Eye (tissue), 1 donor: ENCODE measurements at regions not wholly inside any gene's neighbourhood (a gene's known extent, or its start where the extent isn't known, plus 50 kb on each side); places are given as distances from the start of the nearest gene placed in this dataset.
A peak's percentile ranks its signal among the peaks of the same experiment; 100 is the strongest.
"Not testable (repeated sequence)": the region's sequence is repeated elsewhere in the genome, so short reads cannot be mapped to it uniquely, and the experiment has no call there.

Experiments
- DNase-seq: peaks from one replicate; pipeline ENCODE4 v3.0.0-alpha.2; 2015

DNA sequence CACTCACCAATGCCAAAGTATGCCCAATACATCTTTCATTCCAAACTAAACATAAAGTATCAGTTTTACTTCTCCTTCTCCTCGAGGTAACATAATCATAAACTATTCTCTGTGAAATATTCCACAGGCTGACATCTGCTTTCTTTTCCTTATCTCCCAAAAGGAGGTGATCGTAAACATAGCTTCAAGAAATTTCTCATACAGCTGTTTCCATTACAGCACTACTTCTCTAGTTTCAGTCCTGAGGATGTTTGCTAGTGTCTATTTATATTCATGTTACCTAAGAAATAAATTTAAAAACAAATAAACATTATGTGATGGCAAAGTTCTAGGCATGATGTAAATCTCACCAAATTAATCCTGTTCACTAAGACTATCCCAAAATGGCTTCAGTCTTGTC lies 90.1 kb upstream of the CPSF6 start:
- no peak for DNase-seq

DNA sequence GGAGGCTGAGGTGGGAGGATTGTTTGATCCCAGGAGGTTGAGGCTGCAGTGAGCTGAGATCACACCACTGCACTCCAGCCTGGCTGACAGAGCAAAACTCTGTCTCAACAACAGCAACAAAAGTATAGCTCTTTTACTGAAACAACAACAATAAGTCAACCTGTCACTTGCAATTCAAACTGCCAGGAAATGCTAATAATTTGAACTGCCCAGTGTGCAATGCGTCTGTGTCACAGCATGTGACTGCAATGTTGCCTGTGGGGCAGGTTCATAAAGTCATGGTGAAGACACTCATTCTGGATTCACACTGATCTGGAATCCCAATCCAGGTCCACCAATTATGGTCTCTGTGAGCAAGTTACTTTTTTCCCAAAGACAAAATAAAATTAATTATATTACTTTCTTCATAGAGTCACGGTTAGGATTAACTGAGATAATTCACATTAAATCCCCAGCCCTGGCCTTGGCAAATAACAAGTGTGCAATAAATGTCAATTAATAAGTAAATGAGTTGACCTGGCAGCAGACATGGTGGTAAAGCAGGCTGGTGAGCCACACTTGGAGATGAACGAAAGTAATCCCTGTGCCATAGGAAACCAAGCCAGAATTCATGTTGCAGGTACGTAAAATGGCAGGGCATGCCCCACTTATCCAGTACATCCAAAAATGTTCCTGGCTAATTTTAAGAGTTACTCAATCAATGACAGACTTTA lies 89.1 kb upstream of the CPSF6 start:
- no peak for DNase-seq

DNA sequence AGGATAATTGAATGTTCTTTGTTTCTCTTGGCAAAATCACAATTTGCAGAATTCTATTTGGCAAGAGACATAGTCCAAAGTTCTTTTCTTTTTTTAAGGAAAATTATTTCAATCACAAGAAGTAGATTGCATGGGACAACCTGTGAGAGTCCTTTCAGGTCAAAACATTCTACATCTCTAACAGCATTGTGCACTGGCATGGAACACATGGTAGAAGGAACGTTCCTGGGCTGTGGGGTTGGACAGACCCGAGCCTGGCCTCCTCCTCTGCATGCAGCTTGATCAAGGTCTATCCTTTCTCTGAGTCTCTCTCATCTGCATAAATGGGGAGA lies 88.6 kb upstream of the CPSF6 start:
- no peak for DNase-seq

DNA sequence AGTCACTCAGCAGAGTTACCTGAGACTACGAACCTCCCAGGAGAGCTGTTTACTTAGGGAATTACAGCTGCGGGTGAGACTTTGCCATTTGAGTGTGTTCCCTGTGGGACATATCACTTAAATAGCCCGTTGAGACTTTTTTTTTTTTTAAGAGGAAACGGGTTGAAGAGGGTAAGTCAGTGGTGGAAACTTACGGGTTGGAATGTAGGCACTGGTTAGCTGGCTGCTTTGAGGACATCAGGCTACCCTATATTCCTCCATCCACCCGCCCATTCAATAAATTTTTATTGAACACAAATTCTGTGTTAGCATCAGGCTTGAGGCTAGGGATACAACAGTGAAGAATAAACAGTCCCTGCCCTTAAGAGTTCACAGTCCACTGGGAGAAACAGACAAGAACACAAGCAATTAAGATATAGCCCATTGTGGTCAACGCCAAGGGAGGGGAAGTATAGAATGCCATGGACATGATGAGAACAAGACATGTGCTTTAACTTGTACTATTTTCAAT lies 88.1 kb upstream of the CPSF6 start:
- DNase-seq, result no peak

DNA sequence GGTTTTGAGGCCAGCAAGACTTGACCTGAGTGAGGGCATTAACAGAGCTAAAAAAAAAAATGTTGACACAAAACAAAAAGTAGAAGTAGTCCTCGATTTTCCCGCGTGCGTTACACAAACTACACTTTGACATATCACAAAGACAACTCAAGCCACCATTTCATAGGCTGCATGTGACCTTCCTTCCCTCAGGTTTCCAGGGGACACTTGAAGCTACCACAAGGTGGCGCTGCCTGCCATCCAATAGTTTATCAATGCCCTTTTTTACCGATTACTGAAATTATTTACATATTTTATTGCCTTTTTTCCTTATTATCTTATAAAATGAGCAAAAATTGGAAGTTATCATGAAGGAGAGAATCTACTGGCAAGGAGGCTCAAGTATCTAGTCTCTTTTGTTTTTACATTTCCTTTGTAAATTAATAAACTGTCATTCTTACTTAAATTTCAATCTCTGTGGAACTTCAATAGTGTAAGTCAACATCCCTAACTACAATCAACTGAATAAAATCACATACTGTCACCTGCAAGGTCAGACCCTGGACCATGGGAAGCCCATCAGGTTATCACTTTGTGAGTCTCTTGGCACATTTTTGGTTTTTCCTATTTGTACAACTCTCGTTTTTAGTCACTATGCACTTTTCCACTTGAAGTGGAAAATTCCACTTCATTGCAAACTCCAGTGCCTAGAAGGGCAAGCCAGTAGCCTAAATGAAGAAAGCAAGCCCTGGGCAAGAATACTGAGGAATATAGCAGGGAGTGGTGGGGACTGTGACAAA lies 84.6 kb upstream of the CPSF6 start:
- peak; percentile 88 for DNase-seq

DNA sequence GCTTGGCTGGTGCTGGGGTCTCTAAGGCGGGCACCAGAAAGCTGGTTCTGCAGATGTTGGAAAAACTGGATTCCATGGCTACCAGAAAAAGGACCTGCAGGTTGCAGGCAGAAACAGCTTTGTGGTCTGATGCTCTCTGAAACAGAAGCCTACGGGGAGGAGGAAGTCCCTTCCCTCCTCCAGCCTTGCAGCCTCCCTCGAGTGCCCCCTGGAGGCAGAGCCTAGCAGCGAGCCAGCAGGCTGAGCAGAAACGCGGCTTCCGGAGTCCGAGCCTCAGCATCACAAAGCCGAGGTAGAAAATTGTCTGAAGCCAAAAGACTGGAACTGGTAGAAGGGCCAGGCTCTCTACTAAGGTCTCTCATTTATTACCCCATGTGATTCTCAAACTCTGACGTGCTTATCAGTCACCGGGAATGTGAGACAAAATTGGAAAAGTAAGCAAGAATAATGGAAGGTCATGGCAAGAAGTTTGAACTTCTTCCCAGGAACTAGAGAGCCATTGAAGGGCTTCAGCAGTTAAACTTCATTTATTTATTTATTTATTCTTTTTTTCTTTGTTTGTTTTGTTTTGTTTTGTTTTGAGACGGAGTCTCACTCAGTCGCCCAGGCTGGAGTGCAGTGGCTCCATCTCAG lies 82.2 kb upstream of the CPSF6 start:
- peak; percentile 91 for DNase-seq

- DNase-seq, result peak; percentile 77
Measured at GRCh38 chr12:69161829-69162228, 77.5 kb upstream of the CPSF6 start.

DNA sequence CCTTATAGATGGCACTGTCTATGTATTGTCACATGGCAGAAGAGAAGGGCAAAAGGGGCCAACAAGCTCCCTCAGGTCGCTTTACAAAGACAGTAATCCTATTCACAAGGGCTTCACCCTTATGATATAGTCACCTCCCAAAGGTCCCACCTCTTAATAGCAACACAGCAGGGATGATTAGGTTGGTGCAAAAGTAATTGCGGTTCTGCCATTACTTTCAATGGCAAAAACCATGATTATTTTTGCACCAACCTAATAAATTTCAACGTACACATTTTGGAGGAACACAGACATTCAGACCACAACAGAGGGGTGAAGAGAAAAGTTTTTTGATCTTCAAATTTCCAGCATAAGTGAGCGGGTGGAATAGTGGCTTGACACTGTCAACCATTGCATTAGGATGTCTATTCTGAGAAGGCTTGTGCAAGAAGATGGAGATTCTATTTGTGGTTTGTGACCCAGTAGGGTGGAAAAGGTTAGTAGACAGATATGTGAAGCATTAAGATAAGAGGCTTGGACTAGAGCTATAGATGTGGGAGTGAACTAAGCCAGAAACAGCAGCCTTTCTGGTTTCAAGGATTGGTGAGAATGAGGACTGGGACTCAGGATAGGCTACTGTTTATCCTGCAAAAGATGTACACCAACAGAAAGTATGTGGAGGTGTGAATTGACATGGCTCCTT lies 75.5 kb upstream of the CPSF6 start:
- no peak for DNase-seq

- no peak for DNase-seq
Measured at GRCh38 chr12:69167648-69168165, 71.7 kb upstream of the CPSF6 start.

DNA sequence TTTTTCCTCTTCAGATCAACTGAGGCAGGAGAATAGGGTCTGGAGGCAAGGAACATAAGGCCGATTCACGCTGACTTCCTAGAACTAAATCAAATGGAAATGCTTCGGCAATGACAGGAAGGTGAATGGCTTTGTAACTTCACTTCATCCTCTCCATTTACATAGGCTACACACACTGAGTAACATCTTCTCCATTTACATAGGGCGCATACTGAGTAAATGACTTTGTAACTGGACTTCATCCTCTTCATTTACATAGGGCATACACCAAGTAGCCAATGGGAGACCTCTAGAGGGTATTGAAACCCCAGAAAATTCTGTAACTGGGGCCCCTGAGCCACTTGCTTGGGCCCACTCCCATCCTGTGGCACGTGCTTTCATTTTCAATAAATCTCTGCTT lies 71.0 kb upstream of the CPSF6 start:
- no peak for DNase-seq

- DNase-seq, result no peak
Measured at GRCh38 chr12:69168828-69169227, 70.5 kb upstream of the CPSF6 start.

GRCh38 chr12:69170293-69170692 lies 69.1 kb upstream of the CPSF6 start:
- no peak for DNase-seq

- no peak for DNase-seq
Measured at GRCh38 chr12:69171881-69172280, 67.5 kb upstream of the CPSF6 start.

GRCh38 chr12:69172491-69172890 lies 66.9 kb upstream of the CPSF6 start:
- no peak for DNase-seq

DNA sequence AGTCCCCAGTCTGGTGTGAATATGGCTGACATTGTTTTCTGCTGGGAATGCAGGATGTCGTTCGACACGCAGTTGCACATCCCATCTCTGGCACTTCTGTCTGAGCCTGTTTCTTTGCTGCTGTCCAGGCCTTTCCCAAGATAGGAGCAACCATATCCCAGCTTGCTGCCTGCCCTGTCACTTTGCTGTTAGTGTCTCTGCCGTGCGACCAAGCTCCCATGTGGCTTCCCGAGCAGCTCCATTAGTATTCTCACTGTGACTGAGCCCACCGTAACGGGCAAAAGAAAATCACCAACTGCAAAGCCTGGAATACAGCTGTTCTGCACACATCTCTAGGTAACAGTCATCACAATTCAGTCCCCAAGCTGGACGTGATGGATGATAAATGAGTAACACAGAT lies 66.0 kb upstream of the CPSF6 start:
- DNase-seq, result peak; percentile 81

GRCh38 chr12:69179786-69180185 lies 59.6 kb upstream of the CPSF6 start:
- DNase-seq, result no peak

- not testable (repeated sequence) for DNase-seq
Measured at GRCh38 chr12:69187572-69187971, 51.8 kb upstream of the CPSF6 start.

GRCh38 chr12:69189378-69189978 lies 49.9 kb upstream of the CPSF6 start:
- no peak for DNase-seq
